Mucosa of descending colon (tissue), 3 donors: ENCODE measurements at regions not wholly inside any gene's neighbourhood (a gene's known extent, or its start where the extent isn't known, plus 50 kb on each side); places are given as distances from the start of the nearest gene placed in this dataset.

Experiments
- ATAC-seq: fragments of 200-7000 bp; cut with Tn5 transposase; one replicate; pipeline ENCODE4 v1.9.1; 2020; ENCODE audit warnings: mild to moderate bottlenecking, moderate library complexity
- DNase-seq, 3 donors: peaks; one replicate each; pipeline ENCODE4 v3.0.0-alpha.2; 2020
- H3K36me3 ChIP-seq: fragments of 200-600 bp; one replicate; pipeline ENCODE4 v1.8.0; 2021; ENCODE audit warnings: low read depth, mild to moderate bottlenecking
- H3K4me1 ChIP-seq: fragments of 200-600 bp; one replicate; pipeline ENCODE4 v1.8.0; 2021; ENCODE audit warnings: low read depth, mild to moderate bottlenecking
- H3K4me3 ChIP-seq: fragments of 200-600 bp; one replicate; pipeline ENCODE4 v1.8.0; 2021; ENCODE audit warnings: mild to moderate bottlenecking
- H3K9me3 ChIP-seq: fragments of 200-600 bp; one replicate; pipeline ENCODE4 v1.8.0; 2021; ENCODE audit warnings: mild to moderate bottlenecking
- CTCF ChIP-seq: fragments of 200-600 bp; IDR thresholded peaks from one replicate; pipeline ENCODE4 v1.8.0; 2022; ENCODE audit warnings: antibody characterized with exemption, mild to moderate bottlenecking
- intact Hi-C, 2 donors: fragments of 100-400 bp; cut with DNase I in 1 of 2; cut with micrococcal nuclease in 1 of 2; formaldehyde crosslinking; loops; one replicate each; pipeline versions ENCODE4 v1.11.0 to v1.11.1; 2022; cut with DNase I, micrococcal nuclease
- donor health status: DM: no; HTN: no; CAD: no; lungs with moderate emphysema.
- donor health status: DM: no; HTN: no; CAD: no.
- donor health status: DM: no; HTN: yes; CAD: no.

DNA sequence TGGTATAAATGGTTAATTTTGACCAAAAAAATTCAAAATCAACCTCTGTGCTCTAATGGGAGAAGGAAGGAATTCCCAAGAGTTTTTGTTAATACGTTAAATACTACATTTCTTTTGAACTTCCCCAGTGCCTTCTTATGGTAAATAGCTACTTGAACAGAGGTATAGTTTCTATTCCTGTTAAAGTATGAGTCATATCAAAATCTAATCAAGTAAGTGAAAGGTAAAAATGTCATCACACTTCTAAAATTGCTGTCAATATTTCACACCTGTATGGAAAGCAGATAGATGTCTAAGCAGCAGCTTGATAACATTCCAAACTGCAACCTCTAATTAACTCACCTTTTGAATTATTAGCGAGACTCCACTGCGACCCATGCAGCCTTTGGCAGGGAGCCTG is 214.1 kb upstream of the MEF2C start:
- TF ChIP-seq CTCF, result no peak
- no peak for ATAC-seq
- Histone ChIP-seq H3K4me3 (no peak overlapping the region), H3K36me3 (no peaks in the 10 kb centered on the region), H3K9me3 (no peaks in the 10 kb centered on the region), H3K4me1 (no peaks in the 10 kb centered on the region)
- DNase-seq, result no peak
- intact Hi-C loops, result no loop called here

GRCh38 chr5:89095341-89095740 is 212.4 kb upstream of the MEF2C start:
- intact Hi-C loops, result no loop called here
- no peaks in the 10 kb centered on the region for H3K36me3 ChIP-seq
- no peak overlapping the region for H3K4me3 ChIP-seq
- no peaks in the 10 kb centered on the region for H3K9me3 ChIP-seq
- DNase-seq, result no peak
- TF ChIP-seq CTCF, result no peak
- H3K4me1 ChIP-seq, result no peaks in the 10 kb centered on the region
- ATAC-seq, result no peak

GRCh38 chr5:89090037-89090436 is 207.1 kb upstream of the MEF2C start:
- DNase-seq (no peak), ATAC-seq (no peak)
- TF ChIP-seq CTCF, result no peak
- intact Hi-C loops, result no loop called here
- Histone ChIP-seq H3K4me1 (no peaks in the 10 kb centered on the region), H3K36me3 (no peaks in the 10 kb centered on the region), H3K4me3 (no peak overlapping the region), H3K9me3 (no peaks in the 10 kb centered on the region)

- no peak for TF ChIP-seq CTCF
- no peaks in the 10 kb centered on the region for H3K36me3 ChIP-seq
- no peaks in the 10 kb centered on the region for H3K4me1 ChIP-seq
- intact Hi-C loops, result no loop called here
- no peaks in the 10 kb centered on the region for H3K9me3 ChIP-seq
- DNase-seq (no peak), ATAC-seq (no peak)
- H3K4me3 ChIP-seq, result no peak overlapping the region
These were observed 204.8 kb upstream of the MEF2C start for GRCh38 chr5:89087551-89088318.

- no peak for ATAC-seq
- Histone ChIP-seq H3K4me3 (no peak overlapping the region), H3K9me3 (no peaks in the 10 kb centered on the region), H3K4me1 (no peaks in the 10 kb centered on the region), H3K36me3 (no peaks in the 10 kb centered on the region)
- intact Hi-C loops, result no loop called here
- DNase-seq, result no peak
- no peak for TF ChIP-seq CTCF
These were observed 204.1 kb upstream of the MEF2C start for GRCh38 chr5:89087128-89087527.
